ENCODE measurements at regions not wholly inside any gene's neighbourhood (a gene's known extent, or its start where the extent isn't known, plus 50 kb on each side); places are given as distances from the start of the nearest gene placed in this dataset.

DNA sequence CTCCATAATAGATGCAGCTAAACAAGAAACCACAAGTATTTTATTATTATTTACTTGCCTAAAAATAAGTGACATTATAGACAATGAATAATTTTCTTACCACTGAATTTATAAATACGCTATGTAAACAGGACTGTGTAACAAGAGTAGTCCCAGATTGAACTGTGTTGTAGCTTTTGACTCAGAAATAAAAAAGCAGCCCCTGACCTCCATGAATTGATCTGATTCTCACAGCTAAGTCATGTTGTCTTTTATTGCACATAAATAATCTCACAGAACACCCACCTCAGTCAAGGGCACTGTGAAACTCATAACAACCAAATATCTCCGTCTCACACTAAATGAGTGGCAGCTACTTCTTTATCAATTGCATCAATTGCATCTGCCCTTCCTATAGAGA is 171.6 kb downstream of the TMX3 start:
- intact Hi-C loops (cut with DNase I) = no loop called here
- no peak for DNase-seq
- Histone ChIP-seq H3K36me3 (no peaks in the 10 kb centered on the region), H3K4me3 (no peak overlapping the region), H3K27ac (no peak overlapping the region), H3K4me1 (ENCODE audit: insufficient read depth) (no peaks in the 10 kb centered on the region), H3K9me3 (no peaks in the 10 kb centered on the region), H3K27me3 (no peaks in the 10 kb centered on the region)
- 72 to 83% (median 76%) methylated on average over 2 of the region's 2 CpGs for WGBS, 3 donors
- TF ChIP-seq, protein P1, sequence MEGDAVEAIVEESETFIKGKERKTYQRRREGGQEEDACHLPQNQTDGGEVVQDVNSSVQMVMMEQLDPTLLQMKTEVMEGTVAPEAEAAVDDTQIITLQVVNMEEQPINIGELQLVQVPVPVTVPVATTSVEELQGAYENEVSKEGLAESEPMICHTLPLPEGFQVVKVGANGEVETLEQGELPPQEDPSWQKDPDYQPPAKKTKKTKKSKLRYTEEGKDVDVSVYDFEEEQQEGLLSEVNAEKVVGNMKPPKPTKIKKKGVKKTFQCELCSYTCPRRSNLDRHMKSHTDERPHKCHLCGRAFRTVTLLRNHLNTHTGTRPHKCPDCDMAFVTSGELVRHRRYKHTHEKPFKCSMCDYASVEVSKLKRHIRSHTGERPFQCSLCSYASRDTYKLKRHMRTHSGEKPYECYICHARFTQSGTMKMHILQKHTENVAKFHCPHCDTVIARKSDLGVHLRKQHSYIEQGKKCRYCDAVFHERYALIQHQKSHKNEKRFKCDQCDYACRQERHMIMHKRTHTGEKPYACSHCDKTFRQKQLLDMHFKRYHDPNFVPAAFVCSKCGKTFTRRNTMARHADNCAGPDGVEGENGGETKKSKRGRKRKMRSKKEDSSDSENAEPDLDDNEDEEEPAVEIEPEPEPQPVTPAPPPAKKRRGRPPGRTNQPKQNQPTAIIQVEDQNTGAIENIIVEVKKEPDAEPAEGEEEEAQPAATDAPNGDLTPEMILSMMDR (IDR thresholded peaks at IDR 0.05) = no peak
- no peak for TF ChIP-seq EP300 (IDR thresholded peaks at IDR 0.05)
- TF ChIP-seq POLR2A (IDR thresholded peaks at IDR 0.05) = no peak

DNA sequence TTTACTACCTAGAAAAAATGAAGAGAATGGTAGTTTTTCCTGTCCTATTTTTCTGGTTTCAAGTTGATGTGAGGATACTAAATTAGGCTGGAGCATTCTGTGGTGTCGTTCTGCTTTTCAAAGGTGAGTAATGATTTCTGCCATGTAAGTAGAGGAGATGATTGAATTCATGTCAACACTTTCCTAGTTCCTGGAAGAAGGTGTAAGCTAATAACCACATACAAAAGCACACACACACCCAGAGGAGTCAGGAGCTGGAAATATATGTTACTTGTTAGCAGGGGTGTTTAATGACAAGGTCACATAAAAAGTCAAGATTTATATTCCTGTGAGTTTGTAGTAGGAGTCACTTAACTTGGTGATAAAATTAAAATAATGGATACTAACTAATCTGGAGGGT is 172.1 kb downstream of the TMX3 start:
- H3K4me1 ChIP-seq (ENCODE audit: insufficient read depth) = no peaks in the 10 kb centered on the region
- no peaks in the 10 kb centered on the region for H3K27me3 ChIP-seq
- intact Hi-C loops (cut with DNase I) = no loop called here
- WGBS, 3 donors = 43 to 47% (median 43%) methylated on average over 1 of the region's 1 CpG
- no peak for DNase-seq
- no peaks in the 10 kb centered on the region for H3K36me3 ChIP-seq
- TF ChIP-seq POLR2A (IDR thresholded peaks at IDR 0.05) = no peak
- TF ChIP-seq, protein P1 (IDR thresholded peaks at IDR 0.05) = no peak
- no peak for TF ChIP-seq EP300 (IDR thresholded peaks at IDR 0.05)
- no peak overlapping the region for H3K4me3 ChIP-seq
- H3K27ac ChIP-seq = no peak overlapping the region
- no peaks in the 10 kb centered on the region for H3K9me3 ChIP-seq

DNA sequence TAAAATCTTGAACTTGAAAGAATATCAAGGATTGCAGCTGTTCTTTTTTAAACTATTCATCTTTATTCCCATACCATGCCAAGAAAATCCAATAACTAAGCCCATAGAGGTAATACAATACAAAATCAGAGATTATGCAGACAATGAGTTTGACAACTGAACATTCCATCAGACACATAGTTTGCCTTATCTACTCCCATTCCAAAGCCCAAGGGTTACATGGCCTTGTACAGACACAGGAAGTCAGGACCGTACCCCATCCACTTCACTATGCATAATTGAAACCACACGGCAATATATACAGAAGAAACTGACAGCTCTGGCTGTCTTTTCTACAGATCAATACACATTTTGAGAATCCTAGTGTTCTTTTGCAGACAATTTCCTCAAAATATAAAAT is 181.3 kb downstream of the TMX3 start:
- no peaks in the 10 kb centered on the region for H3K36me3 ChIP-seq
- H3K4me3 ChIP-seq = no peak overlapping the region
- no peak overlapping the region for H3K27ac ChIP-seq
- WGBS, 3 donors = 31 to 35% (median 34%) methylated on average over 2 of the region's 2 CpGs
- H3K4me1 ChIP-seq (ENCODE audit: insufficient read depth) = no peaks in the 10 kb centered on the region
- intact Hi-C loops (cut with DNase I) = no loop called here
- peaks cover 3% of the 10 kb centered on the region for H3K27me3 ChIP-seq
- H3K9me3 ChIP-seq = no peaks in the 10 kb centered on the region
- no peak for DNase-seq
- TF ChIP-seq POLR2A (IDR thresholded peaks at IDR 0.05) (no peak), EP300 (IDR thresholded peaks at IDR 0.05) (no peak)
- TF ChIP-seq, protein P1 (IDR thresholded peaks at IDR 0.05) = no peak

DNA sequence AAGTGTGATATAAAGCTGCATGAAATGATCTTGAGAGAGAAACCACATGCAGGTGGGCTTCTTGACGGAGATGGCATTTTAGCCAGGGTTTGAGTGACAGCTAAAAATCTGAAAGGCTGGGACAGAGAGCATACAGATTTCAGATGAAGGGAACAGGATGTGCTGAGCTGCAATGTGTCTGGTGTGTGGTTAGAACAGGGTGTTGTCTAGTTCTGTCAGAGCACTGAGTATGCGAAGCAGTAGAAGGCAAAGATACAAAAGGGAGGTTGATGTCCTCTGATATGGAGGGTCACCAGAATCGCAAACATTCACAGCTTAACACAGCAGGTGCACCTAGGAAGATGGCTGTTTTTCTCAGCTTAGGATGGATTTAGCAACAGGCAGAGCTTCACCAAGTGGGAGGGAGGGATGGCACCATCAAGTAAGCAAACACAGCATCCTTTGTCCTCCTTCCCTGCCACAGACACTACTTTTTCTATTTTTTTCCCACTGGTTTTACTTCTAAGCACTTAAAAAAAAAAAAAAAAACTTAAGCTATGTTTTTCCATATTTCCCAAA is 182.5 kb downstream of the TMX3 start:
- Histone ChIP-seq H3K4me1 (ENCODE audit: insufficient read depth) (no peaks in the 10 kb centered on the region), H3K27ac (no peak overlapping the region), H3K27me3 (peaks cover 3% of the 10 kb centered on the region), H3K4me3 (no peak overlapping the region), H3K36me3 (no peaks in the 10 kb centered on the region), H3K9me3 (no peaks in the 10 kb centered on the region)
- TF ChIP-seq EP300 (IDR thresholded peaks at IDR 0.05) (no peak), POLR2A (IDR thresholded peaks at IDR 0.05) (no peak)
- TF ChIP-seq, protein P1 (IDR thresholded peaks at IDR 0.05) = no peak
- DNase-seq = no peak
- 75 to 84% (median 80%) methylated on average over 3 of the region's 3 CpGs for WGBS, 3 donors
- intact Hi-C loops (cut with DNase I) = no loop called here

Measured in ovary (tissue), 7 donors.